Type B pancreatic cell (in vitro differentiated cells): ENCODE measurements at regions not wholly inside any gene's neighbourhood (a gene's known extent, or its start where the extent isn't known, plus 50 kb on each side); places are given as distances from the start of the nearest gene placed in this dataset.

Experiments
- DNase-seq: peaks from one replicate; pipeline ENCODE4 v3.0.0; 2021; ENCODE audit warnings: mixed read lengths; ENCODE audit not compliant: unreplicated experiment; ENCODE audit errors: extremely low spot score
- H3K27ac Mint-ChIP-seq: 2 replicates; pipeline ENCODE4 v1.8.0; 2021; ENCODE audit warnings: mild to moderate bottlenecking, mixed read lengths
- H3K27me3 Mint-ChIP-seq: 2 replicates; pipeline ENCODE4 v1.8.0; 2021; ENCODE audit warnings: mixed read lengths
- H3K36me3 Mint-ChIP-seq: 2 replicates; pipeline ENCODE4 v1.8.0; 2021; ENCODE audit warnings: mixed read lengths
- H3K4me1 Mint-ChIP-seq: one replicate; pipeline ENCODE4 v1.8.0; 2021; ENCODE audit warnings: mixed read lengths; ENCODE audit not compliant: unreplicated experiment
- H3K4me3 Mint-ChIP-seq: 2 replicates; pipeline ENCODE4 v1.8.0; 2021; ENCODE audit warnings: mild to moderate bottlenecking, mixed read lengths
- H3K9me3 Mint-ChIP-seq: 2 replicates; pipeline ENCODE4 v1.8.0; 2021; ENCODE audit warnings: mixed read lengths
- TF ChIP-seq, protein P1 (sequence below): fragments of 200-600 bp; sonication (generic); conservative IDR thresholded peaks from 2 replicates; pipeline ENCODE4 v1.5.0; 2021; ENCODE audit warnings: antibody characterized with exemption, mild to moderate bottlenecking

DNA sequence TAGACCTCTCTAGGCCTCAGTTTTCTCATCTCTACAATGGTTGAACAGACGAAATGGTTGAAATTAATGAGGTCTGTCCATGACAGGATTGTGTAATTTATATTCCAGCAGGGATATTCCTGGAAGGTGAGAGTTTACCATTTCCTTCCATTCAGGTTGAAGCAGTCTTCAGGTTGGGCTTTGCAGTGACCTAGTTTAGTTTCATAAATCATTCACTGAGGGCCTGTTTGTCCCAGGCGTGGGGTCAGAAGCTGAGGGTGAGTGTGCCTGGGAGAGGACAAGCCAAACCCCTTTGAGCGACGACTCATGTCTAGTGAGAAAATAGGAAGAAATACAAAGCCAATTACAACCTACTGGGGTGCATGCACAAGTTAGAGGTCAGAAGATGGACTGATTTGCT, 57.2 kb upstream of the CACNA2D3 start:
- no peak overlapping the region for H3K4me3 Mint-ChIP-seq
- no peak for DNase-seq
- H3K9me3 Mint-ChIP-seq = no peaks in the 10 kb centered on the region
- H3K27ac Mint-ChIP-seq = no peak overlapping the region
- TF ChIP-seq, protein P1, sequence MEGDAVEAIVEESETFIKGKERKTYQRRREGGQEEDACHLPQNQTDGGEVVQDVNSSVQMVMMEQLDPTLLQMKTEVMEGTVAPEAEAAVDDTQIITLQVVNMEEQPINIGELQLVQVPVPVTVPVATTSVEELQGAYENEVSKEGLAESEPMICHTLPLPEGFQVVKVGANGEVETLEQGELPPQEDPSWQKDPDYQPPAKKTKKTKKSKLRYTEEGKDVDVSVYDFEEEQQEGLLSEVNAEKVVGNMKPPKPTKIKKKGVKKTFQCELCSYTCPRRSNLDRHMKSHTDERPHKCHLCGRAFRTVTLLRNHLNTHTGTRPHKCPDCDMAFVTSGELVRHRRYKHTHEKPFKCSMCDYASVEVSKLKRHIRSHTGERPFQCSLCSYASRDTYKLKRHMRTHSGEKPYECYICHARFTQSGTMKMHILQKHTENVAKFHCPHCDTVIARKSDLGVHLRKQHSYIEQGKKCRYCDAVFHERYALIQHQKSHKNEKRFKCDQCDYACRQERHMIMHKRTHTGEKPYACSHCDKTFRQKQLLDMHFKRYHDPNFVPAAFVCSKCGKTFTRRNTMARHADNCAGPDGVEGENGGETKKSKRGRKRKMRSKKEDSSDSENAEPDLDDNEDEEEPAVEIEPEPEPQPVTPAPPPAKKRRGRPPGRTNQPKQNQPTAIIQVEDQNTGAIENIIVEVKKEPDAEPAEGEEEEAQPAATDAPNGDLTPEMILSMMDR = no peak
- peaks cover 9% of the 10 kb centered on the region for H3K27me3 Mint-ChIP-seq
- peaks cover 10% of the 10 kb centered on the region for H3K4me1 Mint-ChIP-seq
- no peaks in the 10 kb centered on the region for H3K36me3 Mint-ChIP-seq

DNA sequence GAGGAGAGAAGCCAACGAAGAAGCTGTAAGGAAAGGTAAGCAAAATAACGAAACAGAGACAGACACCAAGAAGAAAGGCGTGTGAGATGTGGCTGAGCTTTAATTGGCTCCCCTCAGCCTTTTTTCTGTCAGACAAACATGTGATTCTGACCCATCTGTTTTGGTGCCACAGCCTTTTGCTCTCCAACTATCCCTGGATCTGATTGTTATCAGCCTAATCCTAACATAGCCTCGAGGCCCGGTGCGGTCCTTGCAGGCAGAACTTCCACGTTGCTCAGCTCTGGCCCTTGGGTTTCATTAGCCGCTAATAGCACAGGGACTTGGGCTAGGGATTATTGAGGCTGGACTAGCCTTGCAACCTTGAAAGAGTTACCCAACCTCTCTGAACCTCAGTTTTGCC, 57.9 kb upstream of the CACNA2D3 start:
- Mint-ChIP-seq H3K36me3 (no peaks in the 10 kb centered on the region), H3K27me3 (peaks cover 9% of the 10 kb centered on the region), H3K9me3 (no peaks in the 10 kb centered on the region), H3K4me3 (no peak overlapping the region), H3K27ac (no peak overlapping the region), H3K4me1 (peaks cover 10% of the 10 kb centered on the region)
- TF ChIP-seq, protein P1 = no peak
- DNase-seq = no peak

DNA sequence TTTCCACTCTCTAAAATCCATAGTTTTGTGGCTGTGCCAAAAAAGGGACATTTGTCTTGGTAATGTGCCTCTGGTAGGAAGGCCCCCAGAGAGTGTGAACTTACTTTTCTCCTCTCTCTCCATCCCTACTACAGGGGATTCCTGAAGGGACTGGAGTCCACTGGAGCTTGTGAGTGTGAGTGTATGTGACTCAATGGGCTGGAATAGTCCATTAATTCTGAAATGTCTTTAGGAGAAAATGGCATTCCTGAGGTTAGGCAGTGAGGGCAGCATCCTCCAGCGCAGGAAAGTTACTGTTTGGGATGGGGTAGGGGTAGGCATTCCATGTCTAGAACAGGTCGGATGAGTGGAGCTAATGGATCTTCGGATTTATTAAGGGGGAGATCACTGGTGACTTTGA, 59.8 kb upstream of the CACNA2D3 start:
- peaks cover 10% of the 10 kb centered on the region for H3K4me1 Mint-ChIP-seq
- H3K27me3 Mint-ChIP-seq = peaks cover 9% of the 10 kb centered on the region
- DNase-seq = no peak

DNA sequence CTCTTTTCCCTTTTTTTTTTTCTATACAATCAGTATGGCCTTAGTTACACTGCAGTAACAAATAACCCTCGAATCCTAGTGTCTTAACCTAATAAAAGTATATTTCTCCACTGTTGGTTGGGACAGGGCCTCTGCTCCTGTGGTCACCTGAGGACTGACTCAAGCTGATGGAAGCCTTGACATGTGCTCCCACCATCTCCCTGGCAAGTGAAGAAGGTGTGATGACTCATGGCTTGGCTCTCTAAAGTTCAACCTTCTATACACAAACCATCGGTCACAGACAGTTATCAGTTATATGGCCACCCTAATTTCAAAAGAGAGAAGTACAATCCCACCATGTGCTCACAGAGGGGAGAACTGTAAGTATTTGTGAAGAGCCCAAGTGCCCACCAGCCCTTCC, 65.8 kb upstream of the CACNA2D3 start:
- no peaks in the 10 kb centered on the region for H3K9me3 Mint-ChIP-seq
- no peaks in the 10 kb centered on the region for H3K36me3 Mint-ChIP-seq
- DNase-seq = no peak
- H3K27me3 Mint-ChIP-seq = peaks cover 3% of the 10 kb centered on the region
- TF ChIP-seq, protein P1 = no peak
- H3K4me1 Mint-ChIP-seq = peaks cover 11% of the 10 kb centered on the region
- H3K4me3 Mint-ChIP-seq = no peak overlapping the region
- no peak overlapping the region for H3K27ac Mint-ChIP-seq

More for the DNA sequence above, 59.8 kb upstream of the CACNA2D3 start:
- Mint-ChIP-seq H3K4me3 (no peak overlapping the region), H3K9me3 (no peaks in the 10 kb centered on the region), H3K36me3 (no peaks in the 10 kb centered on the region), H3K27ac (no peak overlapping the region)
- TF ChIP-seq, protein P1 = no peak

DNA sequence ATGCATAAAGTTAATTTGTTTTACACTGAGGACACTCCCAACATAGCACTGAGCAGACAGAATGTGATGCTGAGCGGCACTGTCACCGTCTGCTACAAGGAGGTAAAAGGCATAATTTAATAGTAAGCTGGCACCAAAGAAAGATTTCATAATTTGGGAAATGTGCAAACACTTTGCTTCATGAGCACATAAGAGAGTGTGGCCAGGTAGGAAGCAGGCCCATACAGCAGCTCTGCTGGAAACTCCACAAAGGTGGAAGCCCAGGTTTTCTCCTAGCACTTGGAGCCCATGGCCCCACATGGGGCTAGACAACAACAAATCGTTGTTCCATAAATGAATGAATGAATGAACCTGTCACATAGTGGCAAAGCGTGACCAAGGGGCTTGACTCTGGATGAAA, 68.5 kb upstream of the CACNA2D3 start:
- DNase-seq = no peak
- Mint-ChIP-seq H3K27ac (no peak overlapping the region), H3K27me3 (peaks cover 3% of the 10 kb centered on the region), H3K4me3 (no peak overlapping the region), H3K4me1 (peaks cover 19% of the 10 kb centered on the region), H3K36me3 (no peaks in the 10 kb centered on the region), H3K9me3 (no peaks in the 10 kb centered on the region)
- TF ChIP-seq, protein P1 = no peak

DNA sequence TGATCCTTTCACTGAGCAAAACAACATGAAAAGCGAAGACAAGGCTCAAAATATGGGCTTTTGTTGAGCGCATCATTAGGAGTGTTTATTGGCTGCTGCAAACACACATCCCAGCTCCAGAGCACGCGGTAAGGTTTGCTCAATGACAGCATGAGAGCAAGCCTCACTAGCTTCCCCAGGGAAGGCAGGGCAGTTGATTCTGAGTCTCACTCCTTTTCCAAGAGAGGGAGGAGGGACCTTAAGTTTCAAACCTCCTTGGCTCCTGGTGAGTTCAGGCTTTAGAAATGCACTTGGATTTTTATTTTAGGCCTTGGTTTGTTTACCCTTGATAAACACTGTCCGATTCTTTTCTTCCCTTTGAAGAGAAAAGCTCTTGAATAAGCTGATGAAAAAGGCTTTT, 69.1 kb upstream of the CACNA2D3 start:
- DNase-seq = no peak
- peaks cover 19% of the 10 kb centered on the region for H3K4me1 Mint-ChIP-seq
- TF ChIP-seq, protein P1 = no peak
- H3K27me3 Mint-ChIP-seq = peaks cover 3% of the 10 kb centered on the region
- no peak overlapping the region for H3K27ac Mint-ChIP-seq
- H3K36me3 Mint-ChIP-seq = no peaks in the 10 kb centered on the region
- no peaks in the 10 kb centered on the region for H3K9me3 Mint-ChIP-seq
- H3K4me3 Mint-ChIP-seq = no peak overlapping the region
